ENCODE measurements at regions not wholly inside any gene's neighbourhood (a gene's known extent, or its start where the extent isn't known, plus 50 kb on each side); places are given as distances from the start of the nearest gene placed in this dataset.

DNA sequence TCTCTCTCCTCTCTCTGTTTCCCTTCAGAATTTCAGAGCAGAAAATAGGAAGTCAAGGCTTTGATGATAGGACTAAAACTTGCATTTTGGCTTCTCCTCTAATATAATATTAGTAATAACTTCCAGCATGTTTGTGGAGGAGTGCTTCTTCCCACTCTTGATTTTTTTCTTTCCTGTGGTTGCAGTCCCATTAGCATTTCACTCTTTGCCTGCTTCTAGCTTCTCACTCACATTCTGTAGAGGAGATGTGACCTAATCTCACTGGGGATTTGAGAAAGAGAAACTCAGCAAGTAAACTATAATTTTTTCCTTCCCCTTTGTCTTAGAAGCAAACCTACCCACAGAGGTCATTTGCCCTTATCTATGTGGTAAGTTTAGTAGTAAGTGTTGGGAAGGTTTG is 169.4 kb upstream of the HTR2A start:
- Mint-ChIP-seq H3K4me1 (no peaks in the 10 kb centered on the region), H3K27me3 (ENCODE audit: low read depth, poor library complexity) (no peaks in the 10 kb centered on the region), H3K36me3 (ENCODE audit: low read depth) (no peaks in the 10 kb centered on the region), H3K4me3 (no peak overlapping the region), H3K9me3 (peaks cover 29% of the 10 kb centered on the region), H3K27ac (no peak overlapping the region)
- DNase-seq: no peak
- TF ChIP-seq, protein P1, sequence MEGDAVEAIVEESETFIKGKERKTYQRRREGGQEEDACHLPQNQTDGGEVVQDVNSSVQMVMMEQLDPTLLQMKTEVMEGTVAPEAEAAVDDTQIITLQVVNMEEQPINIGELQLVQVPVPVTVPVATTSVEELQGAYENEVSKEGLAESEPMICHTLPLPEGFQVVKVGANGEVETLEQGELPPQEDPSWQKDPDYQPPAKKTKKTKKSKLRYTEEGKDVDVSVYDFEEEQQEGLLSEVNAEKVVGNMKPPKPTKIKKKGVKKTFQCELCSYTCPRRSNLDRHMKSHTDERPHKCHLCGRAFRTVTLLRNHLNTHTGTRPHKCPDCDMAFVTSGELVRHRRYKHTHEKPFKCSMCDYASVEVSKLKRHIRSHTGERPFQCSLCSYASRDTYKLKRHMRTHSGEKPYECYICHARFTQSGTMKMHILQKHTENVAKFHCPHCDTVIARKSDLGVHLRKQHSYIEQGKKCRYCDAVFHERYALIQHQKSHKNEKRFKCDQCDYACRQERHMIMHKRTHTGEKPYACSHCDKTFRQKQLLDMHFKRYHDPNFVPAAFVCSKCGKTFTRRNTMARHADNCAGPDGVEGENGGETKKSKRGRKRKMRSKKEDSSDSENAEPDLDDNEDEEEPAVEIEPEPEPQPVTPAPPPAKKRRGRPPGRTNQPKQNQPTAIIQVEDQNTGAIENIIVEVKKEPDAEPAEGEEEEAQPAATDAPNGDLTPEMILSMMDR (IDR thresholded peaks at IDR 0.05): no peak

DNA sequence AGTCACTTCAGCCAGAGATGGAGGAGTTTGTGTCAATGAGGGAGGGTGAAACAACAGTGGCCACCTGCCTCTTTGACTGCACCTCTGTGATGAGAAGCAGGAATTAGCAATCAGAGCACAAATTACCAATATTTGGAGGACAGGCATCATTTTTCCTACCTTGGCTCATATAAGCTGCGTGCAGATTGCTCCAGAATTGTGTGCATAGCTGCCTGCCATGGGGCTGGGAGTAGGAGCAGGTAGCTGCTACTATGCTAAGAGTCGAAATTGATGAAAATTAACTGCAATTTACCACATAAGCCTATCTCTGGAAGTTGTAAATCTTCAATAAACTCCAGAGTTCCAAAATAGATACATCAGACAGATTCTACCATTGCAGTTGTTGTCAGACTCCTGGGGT is 167.5 kb upstream of the HTR2A start:
- no peak for DNase-seq
- Mint-ChIP-seq H3K27ac (no peak overlapping the region), H3K36me3 (ENCODE audit: low read depth) (peaks cover 5% of the 10 kb centered on the region), H3K4me3 (no peak overlapping the region), H3K4me1 (no peaks in the 10 kb centered on the region), H3K27me3 (ENCODE audit: low read depth, poor library complexity) (no peaks in the 10 kb centered on the region), H3K9me3 (peaks cover 47% of the 10 kb centered on the region)
- TF ChIP-seq, protein P1 (IDR thresholded peaks at IDR 0.05): no peak

DNA sequence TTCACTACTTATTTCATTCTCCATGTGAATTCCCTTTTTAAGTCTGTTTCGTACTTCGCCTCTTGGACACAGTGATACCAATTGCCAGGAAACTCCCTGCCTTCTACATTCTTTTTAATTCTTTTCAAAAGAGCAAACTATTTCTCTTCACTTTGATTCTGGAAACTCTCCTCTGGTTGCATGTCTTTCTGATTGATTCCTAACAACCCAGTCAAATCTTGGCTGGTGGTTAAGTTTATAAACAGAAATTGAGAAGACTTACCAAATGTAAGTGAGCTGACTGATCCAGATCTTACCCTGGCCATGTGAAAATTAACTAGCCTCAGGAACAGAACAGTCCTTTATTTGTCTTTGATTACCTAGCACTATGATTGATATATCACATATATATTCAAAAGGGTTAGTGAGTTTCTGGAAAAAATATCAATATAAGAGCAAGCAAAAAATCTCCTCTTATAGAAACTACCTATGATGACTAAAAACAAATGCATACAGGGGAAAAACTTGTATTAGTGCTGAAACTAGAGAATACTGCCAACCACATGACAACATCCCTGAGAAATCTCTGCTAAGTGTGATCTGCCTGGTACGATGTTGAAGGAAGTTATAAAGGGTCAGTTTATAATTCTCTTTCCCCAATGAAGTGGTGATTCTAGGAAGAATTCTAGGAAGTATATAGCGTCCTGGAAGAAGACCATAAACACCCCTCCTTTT is 152.6 kb upstream of the HTR2A start:
- H3K4me3 Mint-ChIP-seq: no peak overlapping the region
- H3K9me3 Mint-ChIP-seq: no peaks in the 10 kb centered on the region
- DNase-seq: no peak
- TF ChIP-seq, protein P1 (IDR thresholded peaks at IDR 0.05): no peak
- H3K27me3 Mint-ChIP-seq (ENCODE audit: low read depth, poor library complexity): no peaks in the 10 kb centered on the region
- peak overlapping the region; percentile 43 for H3K27ac Mint-ChIP-seq
- no peaks in the 10 kb centered on the region for H3K36me3 Mint-ChIP-seq (ENCODE audit: low read depth)
- peaks cover 20% of the 10 kb centered on the region for H3K4me1 Mint-ChIP-seq

DNA sequence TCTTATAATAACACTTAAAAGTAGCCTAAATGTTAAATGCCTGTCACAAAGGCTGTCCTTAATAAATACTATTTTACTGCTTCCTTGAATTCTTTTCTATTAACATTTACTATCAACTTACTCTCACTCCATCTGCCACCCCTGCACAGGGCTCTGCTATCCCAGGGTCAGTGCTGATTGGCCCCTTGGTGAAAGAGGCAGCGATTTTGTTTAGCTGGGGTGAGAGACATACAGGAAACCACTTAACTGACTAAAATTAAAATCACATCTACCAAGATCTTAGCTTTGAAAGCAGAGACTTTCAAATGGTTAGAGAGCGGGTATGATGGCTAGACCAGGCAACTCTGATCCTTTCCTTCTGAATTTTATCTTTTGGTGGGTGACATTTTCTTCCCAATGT is 149.9 kb upstream of the HTR2A start:
- Mint-ChIP-seq H3K4me1 (peaks cover 20% of the 10 kb centered on the region), H3K4me3 (no peak overlapping the region), H3K36me3 (ENCODE audit: low read depth) (no peaks in the 10 kb centered on the region), H3K27me3 (ENCODE audit: low read depth, poor library complexity) (no peaks in the 10 kb centered on the region), H3K9me3 (no peaks in the 10 kb centered on the region), H3K27ac (no peak overlapping the region)
- no peak for DNase-seq
- TF ChIP-seq, protein P1 (IDR thresholded peaks at IDR 0.05): no peak

DNA sequence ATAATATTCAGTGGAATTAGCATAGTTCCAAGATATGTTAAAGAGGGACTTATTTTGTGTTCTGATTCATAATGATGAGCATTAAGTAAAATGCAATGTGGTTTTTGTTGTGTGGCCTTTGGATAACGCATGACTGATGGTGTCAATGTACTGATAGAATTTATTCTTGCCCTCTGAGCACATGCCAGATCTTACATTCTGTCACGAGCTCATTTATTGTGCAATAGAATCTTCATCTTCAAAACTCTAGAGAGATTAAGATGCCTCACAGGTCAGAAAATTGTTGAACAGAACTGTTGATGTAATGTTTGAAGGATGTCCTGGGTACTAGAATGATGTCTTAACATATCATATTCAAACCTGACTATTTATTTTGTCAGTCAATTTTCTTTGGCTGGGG is 148.0 kb upstream of the HTR2A start:
- no peaks in the 10 kb centered on the region for H3K36me3 Mint-ChIP-seq (ENCODE audit: low read depth)

More for the DNA sequence above, 148.0 kb upstream of the HTR2A start:
- no peaks in the 10 kb centered on the region for H3K27me3 Mint-ChIP-seq (ENCODE audit: low read depth, poor library complexity)
- no peak overlapping the region for H3K27ac Mint-ChIP-seq
- H3K4me1 Mint-ChIP-seq: peaks cover 17% of the 10 kb centered on the region
- no peak overlapping the region for H3K4me3 Mint-ChIP-seq
- H3K9me3 Mint-ChIP-seq: no peaks in the 10 kb centered on the region
- TF ChIP-seq, protein P1 (IDR thresholded peaks at IDR 0.05): no peak
- DNase-seq: no peak

Data from nephron progenitor cell (in vitro differentiated cells).